H1 (cell line): ENCODE measurements at regions not wholly inside any gene's neighbourhood (a gene's known extent, or its start where the extent isn't known, plus 50 kb on each side); places are given as distances from the start of the nearest gene placed in this dataset.

Experiments
- CREB1 ChIP-seq: IDR thresholded peaks from 2 replicates; pipeline ENCODE4 v1.6.1; 2012; ENCODE audit warnings: inconsistent platforms
- FOSL1 ChIP-seq: IDR thresholded peaks from 2 replicates; pipeline ENCODE4 v1.6.1; 2011; ENCODE audit warnings: mild to moderate bottlenecking, low read depth, low read length, moderate library complexity; ENCODE audit not compliant: insufficient read depth
- PHF8 ChIP-seq: fragments of 200-600 bp; sonication (generic); conservative IDR thresholded peaks from 2 replicates; pipeline ENCODE4 v1.7.1; 2012; ENCODE audit warnings: low read depth, mild to moderate bottlenecking, inconsistent platforms, low read length, moderate library complexity
- SIX5 ChIP-seq: IDR thresholded peaks from 2 replicates; pipeline ENCODE4 v1.6.1; 2011; ENCODE audit warnings: mild to moderate bottlenecking, low read depth, low read length
- TF ChIP-seq, protein P1 (sequence below): fragments of 300-600 bp; sonication (generic); IDR thresholded peaks from 2 replicates; pipeline ENCODE4 v1.7.1; 2012; ENCODE audit warnings: low read length, moderate library complexity, mild to moderate bottlenecking, inconsistent platforms; ENCODE audit not compliant: insufficient replicate concordance
- TF ChIP-seq, protein P2 (sequence below), 3 experiments: IDR thresholded peaks; 1 replicate in 2 of 3; 2 replicates in 1 of 3; pipeline versions ENCODE4 v1.5.1 to v1.6.1; 2011; ENCODE audit warnings: low read length in 3 of 3, mild to moderate bottlenecking in 3 of 3, inconsistent platforms in 2 of 3, low read depth in 1 of 3, moderate library complexity in 1 of 3; ENCODE audit not compliant: insufficient read depth in 1 of 3; ENCODE audit errors: control extremely low read depth in 1 of 3

DNA sequence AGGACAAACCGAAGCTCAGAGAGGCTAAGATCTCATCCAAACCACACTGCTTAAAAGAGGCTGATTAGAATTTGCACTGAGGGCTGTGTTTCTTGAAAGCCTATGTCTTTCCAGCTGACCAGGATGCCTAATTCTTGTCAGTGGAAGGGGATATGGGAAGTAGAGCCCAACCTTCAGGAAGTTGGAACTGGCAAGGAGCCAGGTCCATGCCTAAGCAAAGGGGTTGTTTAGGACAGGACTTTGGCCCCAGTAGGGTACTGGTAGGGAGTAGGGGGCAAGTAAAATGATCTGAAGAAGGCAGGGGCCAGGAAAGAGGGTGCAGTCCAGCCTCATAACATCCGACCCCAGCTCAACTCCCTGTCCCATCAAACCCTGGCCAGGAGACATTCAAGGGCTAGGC lies 130.9 kb downstream of the GAS1 start (continued):
- TF ChIP-seq, protein P1, sequence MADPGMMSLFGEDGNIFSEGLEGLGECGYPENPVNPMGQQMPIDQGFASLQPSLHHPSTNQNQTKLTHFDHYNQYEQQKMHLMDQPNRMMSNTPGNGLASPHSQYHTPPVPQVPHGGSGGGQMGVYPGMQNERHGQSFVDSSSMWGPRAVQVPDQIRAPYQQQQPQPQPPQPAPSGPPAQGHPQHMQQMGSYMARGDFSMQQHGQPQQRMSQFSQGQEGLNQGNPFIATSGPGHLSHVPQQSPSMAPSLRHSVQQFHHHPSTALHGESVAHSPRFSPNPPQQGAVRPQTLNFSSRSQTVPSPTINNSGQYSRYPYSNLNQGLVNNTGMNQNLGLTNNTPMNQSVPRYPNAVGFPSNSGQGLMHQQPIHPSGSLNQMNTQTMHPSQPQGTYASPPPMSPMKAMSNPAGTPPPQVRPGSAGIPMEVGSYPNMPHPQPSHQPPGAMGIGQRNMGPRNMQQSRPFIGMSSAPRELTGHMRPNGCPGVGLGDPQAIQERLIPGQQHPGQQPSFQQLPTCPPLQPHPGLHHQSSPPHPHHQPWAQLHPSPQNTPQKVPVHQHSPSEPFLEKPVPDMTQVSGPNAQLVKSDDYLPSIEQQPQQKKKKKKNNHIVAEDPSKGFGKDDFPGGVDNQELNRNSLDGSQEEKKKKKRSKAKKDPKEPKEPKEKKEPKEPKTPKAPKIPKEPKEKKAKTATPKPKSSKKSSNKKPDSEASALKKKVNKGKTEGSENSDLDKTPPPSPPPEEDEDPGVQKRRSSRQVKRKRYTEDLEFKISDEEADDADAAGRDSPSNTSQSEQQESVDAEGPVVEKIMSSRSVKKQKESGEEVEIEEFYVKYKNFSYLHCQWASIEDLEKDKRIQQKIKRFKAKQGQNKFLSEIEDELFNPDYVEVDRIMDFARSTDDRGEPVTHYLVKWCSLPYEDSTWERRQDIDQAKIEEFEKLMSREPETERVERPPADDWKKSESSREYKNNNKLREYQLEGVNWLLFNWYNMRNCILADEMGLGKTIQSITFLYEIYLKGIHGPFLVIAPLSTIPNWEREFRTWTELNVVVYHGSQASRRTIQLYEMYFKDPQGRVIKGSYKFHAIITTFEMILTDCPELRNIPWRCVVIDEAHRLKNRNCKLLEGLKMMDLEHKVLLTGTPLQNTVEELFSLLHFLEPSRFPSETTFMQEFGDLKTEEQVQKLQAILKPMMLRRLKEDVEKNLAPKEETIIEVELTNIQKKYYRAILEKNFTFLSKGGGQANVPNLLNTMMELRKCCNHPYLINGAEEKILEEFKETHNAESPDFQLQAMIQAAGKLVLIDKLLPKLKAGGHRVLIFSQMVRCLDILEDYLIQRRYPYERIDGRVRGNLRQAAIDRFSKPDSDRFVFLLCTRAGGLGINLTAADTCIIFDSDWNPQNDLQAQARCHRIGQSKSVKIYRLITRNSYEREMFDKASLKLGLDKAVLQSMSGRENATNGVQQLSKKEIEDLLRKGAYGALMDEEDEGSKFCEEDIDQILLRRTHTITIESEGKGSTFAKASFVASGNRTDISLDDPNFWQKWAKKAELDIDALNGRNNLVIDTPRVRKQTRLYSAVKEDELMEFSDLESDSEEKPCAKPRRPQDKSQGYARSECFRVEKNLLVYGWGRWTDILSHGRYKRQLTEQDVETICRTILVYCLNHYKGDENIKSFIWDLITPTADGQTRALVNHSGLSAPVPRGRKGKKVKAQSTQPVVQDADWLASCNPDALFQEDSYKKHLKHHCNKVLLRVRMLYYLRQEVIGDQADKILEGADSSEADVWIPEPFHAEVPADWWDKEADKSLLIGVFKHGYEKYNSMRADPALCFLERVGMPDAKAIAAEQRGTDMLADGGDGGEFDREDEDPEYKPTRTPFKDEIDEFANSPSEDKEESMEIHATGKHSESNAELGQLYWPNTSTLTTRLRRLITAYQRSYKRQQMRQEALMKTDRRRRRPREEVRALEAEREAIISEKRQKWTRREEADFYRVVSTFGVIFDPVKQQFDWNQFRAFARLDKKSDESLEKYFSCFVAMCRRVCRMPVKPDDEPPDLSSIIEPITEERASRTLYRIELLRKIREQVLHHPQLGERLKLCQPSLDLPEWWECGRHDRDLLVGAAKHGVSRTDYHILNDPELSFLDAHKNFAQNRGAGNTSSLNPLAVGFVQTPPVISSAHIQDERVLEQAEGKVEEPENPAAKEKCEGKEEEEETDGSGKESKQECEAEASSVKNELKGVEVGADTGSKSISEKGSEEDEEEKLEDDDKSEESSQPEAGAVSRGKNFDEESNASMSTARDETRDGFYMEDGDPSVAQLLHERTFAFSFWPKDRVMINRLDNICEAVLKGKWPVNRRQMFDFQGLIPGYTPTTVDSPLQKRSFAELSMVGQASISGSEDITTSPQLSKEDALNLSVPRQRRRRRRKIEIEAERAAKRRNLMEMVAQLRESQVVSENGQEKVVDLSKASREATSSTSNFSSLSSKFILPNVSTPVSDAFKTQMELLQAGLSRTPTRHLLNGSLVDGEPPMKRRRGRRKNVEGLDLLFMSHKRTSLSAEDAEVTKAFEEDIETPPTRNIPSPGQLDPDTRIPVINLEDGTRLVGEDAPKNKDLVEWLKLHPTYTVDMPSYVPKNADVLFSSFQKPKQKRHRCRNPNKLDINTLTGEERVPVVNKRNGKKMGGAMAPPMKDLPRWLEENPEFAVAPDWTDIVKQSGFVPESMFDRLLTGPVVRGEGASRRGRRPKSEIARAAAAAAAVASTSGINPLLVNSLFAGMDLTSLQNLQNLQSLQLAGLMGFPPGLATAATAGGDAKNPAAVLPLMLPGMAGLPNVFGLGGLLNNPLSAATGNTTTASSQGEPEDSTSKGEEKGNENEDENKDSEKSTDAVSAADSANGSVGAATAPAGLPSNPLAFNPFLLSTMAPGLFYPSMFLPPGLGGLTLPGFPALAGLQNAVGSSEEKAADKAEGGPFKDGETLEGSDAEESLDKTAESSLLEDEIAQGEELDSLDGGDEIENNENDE = no peak
- TF ChIP-seq FOSL1 (no peak), CREB1 (no peak), SIX5 (no peak), PHF8 (no peak)
- TF ChIP-seq, protein P2, sequence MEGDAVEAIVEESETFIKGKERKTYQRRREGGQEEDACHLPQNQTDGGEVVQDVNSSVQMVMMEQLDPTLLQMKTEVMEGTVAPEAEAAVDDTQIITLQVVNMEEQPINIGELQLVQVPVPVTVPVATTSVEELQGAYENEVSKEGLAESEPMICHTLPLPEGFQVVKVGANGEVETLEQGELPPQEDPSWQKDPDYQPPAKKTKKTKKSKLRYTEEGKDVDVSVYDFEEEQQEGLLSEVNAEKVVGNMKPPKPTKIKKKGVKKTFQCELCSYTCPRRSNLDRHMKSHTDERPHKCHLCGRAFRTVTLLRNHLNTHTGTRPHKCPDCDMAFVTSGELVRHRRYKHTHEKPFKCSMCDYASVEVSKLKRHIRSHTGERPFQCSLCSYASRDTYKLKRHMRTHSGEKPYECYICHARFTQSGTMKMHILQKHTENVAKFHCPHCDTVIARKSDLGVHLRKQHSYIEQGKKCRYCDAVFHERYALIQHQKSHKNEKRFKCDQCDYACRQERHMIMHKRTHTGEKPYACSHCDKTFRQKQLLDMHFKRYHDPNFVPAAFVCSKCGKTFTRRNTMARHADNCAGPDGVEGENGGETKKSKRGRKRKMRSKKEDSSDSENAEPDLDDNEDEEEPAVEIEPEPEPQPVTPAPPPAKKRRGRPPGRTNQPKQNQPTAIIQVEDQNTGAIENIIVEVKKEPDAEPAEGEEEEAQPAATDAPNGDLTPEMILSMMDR (IDR thresholded peaks at IDR 0.05; ENCODE audit: control extremely low read depth in 1 of 3, insufficient read depth in 1 of 3, low read depth in 1 of 3, low read length in 3 of 3) = no peak
